HG03457 (cell line): ENCODE measurements at regions not wholly inside any gene's neighbourhood (a gene's known extent, or its start where the extent isn't known, plus 50 kb on each side); places are given as distances from the start of the nearest gene placed in this dataset.

Source experiments
- ATAC-seq: cut with Tn5 transposase; IDR thresholded peaks from one replicate; pipeline ENCODE4 v1.9.1; 2021; ENCODE audit warnings: moderate number of reproducible peaks; ENCODE audit not compliant: unreplicated experiment

- no peak for ATAC-seq
Measured at GRCh38 chr9:108473209-108474112, 382.3 kb downstream of the ACTL7B start.

DNA sequence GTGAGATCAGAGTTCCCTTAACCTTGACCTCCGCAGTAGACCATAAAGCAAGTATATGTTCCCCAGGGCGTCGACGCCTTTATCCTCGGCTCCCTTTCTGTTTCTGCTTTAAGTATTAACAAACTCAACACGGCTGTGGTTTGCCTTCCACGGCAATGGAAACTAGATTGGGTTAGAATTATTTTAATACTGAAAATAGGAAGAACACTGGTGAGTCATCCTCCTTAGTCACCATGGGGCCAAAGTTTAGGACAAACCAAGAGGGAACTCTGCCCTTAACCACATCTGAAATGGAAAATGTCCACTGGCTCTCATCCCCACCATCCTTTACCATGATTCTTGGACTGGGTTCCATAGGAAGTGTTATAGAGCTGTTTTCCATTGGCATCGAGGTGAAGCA is 386.1 kb downstream of the ACTL7B start:
- no peak for ATAC-seq

DNA sequence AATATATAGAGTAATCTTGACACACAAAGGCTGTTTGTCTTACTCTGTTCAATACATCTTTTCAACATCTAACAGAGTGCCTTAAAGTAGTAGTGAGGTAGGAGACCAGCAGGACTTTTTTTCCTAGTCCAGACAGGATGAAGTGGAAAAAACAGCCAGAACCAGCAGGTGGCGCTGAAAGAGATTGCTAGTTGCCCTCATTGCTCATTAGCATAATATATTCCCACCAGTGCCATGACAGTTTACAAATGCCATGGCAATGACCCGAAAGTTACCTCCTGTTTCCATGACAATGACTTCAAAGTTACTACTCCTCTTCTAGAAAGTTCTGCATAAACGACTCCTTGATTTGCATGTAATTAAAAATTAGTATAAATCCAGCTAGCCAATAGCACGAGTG is 387.4 kb downstream of the ACTL7B start:
- ATAC-seq: peak; percentile 83

DNA sequence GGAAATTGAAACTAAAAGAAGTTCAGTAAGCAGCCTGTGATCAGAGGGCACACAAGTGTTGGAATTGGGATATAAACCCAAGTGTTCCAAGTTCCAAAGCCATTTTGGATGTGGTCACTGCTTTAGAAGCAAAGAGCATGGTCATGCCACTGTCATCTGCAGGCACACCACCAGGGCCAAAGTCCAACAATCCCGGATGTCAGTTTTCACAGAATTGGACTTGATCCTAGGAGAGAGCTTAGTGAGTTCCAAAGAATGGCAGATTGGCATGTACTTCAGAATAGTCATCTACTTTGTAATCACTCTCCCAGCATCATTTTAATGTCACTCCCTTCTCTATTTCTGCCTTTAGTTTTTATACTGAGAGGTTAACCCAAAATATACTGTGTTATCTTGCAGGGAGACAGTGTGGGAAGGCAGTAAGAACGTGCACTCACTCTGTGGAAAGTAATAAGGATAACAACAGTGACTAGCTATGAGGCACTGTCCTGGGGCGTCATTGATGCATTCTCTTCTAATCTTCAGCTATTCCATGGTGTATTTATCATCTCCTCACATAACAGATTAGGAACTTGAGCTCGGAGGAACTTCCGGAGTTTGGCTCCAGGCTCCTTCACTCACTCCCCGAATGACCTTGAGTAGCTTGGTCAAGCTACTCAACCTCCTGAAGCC is 388.0 kb downstream of the ACTL7B start:
- no peak for ATAC-seq

DNA sequence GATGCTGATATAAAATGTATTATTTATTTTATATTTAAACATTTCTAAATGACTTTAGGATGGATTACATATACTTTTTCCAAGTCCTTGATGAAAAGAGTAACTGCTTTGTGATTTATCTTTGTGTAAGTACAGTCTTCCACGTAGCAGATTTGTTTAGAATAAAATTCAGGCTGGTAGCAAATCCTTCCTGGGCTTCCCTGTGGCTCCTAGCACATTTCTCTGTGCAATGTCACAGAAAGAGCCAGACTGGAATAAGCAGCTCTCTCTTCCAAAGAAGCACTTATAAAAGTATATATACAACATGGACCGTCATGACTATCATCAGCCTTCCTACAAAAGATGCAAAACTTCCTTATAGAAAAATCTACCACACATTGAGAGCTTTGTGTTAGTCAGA is 388.6 kb downstream of the ACTL7B start:
- ATAC-seq: no peak

DNA sequence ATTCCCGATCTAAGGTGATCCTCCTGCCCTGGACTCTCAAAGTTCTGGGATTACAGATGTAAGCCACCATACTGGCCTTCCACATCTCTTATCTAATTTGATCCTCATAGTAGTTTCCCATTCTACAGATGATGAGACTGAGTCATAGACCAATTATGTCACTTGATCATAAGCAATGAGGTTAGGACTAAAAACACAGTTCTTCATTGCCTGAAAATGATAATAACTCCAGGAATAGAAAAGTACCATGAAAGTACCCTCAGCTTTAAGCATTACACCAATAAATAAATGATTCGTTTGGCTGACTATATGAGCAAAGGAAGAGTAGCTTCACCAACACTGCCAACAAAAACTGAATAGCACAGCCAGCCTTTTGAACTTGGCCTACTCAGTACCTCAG is 389.5 kb downstream of the ACTL7B start:
- ATAC-seq: no peak

DNA sequence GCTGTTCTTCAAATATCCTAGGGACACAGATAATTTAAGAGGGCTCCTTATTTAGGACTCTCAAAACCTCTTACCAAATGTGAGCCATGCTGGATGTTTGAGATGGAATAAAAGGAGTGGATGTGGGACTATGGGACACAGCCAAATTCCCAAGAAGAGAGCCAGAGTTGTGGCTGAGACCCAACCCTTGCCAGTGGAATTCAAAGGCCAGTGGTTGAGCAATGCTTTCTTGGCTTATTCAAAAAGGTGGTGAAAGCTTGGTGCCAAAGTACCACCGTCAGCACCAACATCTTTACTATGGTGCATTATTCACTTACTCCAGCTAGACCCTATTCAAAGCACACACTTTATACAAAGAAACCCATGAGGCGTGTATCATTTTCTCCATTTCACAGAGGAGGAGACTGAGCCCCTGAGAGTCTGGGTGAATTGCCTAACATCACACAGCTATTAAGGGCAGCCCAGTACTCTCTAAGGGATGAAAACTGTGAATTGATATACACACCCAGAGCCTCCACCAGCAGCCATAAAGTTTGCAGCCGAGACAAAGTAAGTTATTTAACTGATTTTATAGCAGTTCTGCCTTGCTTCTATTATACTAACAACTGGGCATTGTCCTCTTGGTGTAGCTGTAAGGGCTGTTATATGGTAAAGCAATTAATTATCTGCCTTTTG is 391.7 kb downstream of the ACTL7B start:
- no peak for ATAC-seq

- ATAC-seq: no peak
Measured at GRCh38 chr9:108456903-108457302, 398.9 kb downstream of the ACTL7B start.

DNA sequence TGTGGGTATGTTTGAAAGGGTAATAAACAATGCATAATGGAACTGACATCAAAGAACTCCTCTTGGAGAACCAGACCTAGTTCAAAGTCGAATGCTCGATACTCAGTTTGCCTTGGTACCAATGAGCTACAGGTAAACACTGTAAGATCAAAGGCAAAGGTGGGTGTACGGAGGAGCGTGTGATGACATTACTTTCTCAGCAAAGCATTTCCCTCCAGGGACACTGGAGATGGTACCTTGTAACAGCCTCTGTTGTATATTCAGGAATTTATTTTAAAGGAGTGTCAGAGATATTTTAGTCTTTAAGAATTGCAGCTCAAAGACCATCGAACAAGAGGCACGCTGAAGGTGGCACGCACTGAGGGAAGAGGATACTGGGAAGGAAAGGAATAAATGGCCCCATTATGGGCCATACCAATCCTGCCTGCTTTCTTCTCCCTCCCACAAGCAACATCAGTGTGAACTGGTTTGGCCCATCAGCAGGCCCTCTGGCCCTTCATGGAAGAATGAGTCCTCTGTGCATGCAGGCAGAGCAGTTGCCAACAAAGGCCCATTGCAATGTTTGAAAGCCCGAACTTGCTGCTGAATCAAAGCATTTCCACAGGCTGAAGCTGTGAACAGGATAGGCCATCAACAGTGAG is 410.2 kb downstream of the ACTL7B start:
- ATAC-seq: no peak

DNA sequence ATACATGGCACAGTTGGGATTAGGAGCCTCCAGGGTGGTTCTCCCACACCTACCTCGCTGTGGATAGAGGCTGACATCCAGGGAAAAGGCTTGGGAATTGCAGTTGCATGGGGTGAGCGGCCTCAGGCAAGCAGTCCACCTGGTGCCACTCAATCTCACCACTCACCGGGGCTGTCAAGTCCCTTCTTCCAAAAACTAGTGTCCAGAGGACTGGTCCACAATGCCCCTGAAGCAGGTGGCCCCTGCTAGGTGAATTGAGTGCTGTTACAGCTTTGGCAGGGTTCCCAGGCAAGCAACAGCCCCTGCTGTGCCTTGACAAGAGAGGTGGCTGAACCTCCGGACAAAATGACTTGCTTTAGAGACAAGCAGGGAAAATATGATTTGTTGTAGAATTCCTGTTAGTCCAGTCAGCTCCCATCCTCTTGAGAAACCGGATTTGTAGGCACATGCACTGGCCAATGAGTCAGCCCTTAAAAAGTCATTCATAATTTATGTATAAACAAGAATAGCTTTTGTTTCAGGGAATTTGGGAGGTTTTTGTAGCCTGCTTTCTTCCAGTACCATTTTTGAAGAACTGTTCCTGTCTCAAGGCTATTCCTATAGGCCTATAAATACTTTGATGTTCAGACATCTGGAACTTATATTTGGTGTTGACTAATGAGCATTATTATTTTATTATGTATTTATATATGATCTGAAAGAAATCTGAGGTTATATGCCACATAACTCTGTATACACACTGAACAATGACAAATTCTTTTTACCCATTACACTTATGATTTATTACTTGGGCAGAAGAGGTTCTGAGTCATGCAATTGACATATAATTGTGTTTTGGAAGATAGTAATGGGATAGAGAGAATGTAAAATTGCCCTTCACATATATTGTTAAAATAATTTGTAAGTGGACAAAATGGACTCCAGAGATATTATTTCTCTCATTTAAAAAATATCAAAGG is 411.1 kb downstream of the ACTL7B start:
- no peak for ATAC-seq

GRCh38 chr9:108443741-108444140 is 412.0 kb downstream of the ACTL7B start:
- ATAC-seq: no peak

DNA sequence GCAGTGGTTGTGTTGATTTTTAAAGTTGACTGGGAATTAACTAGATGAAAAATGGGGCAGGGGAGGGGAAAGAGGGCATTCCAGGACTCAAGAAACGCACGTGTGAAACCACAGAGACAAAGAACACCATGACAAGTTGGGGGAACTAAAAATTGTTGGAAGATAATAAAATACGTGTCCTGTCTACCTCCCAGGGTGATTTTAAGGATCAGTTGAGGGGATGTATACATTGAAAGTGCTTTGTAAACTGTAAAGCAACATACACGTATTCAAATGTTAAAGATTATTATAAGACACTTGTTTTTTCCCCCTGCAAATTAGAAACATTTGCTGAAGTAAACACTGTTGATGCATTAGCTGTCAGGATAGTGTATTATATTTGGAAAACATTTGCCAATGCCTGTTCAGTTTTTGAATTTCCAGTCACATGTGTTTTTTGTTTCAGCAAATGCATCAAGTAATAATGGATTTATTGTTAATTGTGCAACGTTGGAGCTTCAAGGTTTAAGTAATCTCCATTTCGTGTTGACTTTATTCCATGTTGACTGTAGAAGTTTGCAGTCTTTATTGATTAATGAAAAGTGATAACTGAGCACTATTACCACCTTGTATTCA is 412.7 kb downstream of the ACTL7B start:
- no peak for ATAC-seq

DNA sequence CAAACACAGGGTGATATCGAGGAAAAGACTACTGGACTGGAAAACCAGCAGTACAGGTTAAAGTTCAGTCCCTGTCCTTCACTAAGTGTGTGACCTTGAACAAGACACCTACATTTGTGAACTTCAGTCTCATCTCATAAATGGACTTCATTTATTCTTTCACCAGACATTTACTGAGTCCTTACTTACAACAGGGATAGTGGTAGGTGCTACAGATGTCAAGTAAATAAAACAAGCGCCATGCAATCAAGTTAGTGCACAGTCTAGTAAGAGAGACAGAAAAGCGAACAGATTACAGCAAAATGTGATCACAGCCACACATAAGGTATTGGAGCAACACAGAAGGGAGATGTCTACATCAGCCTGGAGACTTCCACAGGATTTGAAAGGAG is 413.2 kb downstream of the ACTL7B start:
- no peak for ATAC-seq

GRCh38 chr9:108441726-108442125 is 414.1 kb downstream of the ACTL7B start:
- ATAC-seq: no peak

DNA sequence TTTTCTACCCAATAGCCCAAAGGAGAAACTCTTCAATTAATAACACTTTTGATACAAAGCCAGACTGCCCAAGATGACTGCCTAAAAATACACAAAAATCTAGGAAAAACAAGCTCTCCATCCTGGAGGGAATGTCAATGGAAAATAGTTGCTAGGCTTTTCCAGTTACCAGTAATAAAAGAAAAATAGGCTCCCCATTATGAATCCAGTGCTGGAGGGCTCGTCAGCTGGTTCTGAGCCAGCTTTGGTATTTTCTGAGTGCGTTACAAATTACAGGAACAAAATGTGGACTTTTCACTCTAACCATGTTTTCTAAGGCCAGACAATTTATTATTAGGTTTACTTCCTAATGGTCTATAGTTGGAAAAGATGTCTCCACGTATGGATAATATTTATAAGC is 414.5 kb downstream of the ACTL7B start:
- ATAC-seq: no peak

DNA sequence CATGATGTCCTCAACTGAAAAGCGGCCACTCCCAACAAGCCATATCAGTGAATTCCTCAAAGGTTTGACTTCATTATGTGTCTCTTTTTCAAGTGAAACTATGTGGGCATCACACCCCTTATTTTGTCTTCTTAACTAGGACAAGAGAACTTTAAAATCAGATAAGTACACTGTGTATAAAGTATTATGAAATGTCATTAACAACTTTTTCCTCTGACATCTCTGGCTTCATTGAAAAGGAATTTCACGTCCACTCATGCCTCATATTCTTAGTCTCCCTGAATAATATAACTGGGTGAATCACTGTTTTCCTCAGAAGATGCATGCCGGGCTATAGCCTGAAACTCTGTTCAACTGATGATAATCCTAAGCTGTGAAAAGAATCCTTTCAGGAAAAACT is 415.8 kb downstream of the ACTL7B start:
- ATAC-seq: no peak

DNA sequence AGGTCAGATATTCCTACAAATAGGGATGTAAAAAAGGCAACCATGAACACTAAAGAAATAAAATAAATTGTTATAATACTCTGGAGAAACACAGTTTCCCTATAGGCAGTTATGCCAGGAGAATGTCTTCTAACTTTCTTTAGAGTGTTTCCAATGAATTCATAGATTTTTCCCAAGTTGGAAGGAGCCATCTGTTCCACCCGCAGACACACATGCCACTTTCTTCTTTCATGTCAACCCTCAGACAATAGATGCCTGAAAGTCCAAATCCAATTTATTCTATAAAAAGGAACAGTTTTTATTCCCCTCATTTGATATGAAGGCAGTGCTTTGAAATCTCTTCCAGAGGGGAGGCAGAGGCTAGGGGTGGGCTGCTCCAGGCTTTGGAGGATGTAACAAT is 418.1 kb downstream of the ACTL7B start:
- ATAC-seq: no peak

- ATAC-seq: no peak
Measured at GRCh38 chr9:108436448-108436847, 419.3 kb downstream of the ACTL7B start.

DNA sequence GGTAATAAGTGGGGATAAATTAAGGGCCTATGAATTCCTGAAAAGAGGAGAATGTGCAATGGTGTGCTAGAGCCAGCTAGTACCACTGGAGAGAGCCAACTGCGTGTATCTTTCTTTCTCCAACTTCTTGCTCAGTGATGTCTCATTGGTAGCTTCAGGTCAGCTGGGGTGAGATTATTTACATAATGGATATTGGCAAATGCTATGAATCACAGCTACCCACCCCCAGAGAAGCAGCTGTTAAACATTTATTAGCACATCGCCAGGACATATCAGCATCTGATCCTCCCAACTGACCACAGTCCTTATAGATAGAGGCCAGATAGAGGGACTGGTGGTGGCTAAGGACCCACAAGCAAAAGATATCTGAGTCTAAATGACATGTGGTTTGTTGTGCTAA is 421.3 kb downstream of the ACTL7B start:
- no peak for ATAC-seq

GRCh38 chr9:108434036-108434435 is 421.8 kb downstream of the ACTL7B start:
- no peak for ATAC-seq
